AG09309 (cell line): ENCODE measurements at regions not wholly inside any gene's neighbourhood (a gene's known extent, or its start where the extent isn't known, plus 50 kb on each side); places are given as distances from the start of the nearest gene placed in this dataset.

Source experiments
- DNase-seq: peaks from one replicate; pipeline ENCODE4 v3.0.0-alpha.2; 2010; ENCODE audit warnings: low read depth
- H3K4me3 ChIP-seq: 2 replicates; pipeline ENCODE4 v1.5.1; 2011; ENCODE audit warnings: mild to moderate bottlenecking, low read depth, low read length, moderate library complexity; ENCODE audit not compliant: control insufficient read depth
- CTCF ChIP-seq: IDR thresholded peaks from 2 replicates; pipeline ENCODE4 v1.5.1; 2011; ENCODE audit warnings: mild to moderate bottlenecking, low read depth, low read length, inconsistent platforms; ENCODE audit not compliant: insufficient read depth, control insufficient read depth; ENCODE audit errors: missing control alignments

- DNase-seq, result no peak
Measured at GRCh38 chr2:12057436-12058166, 311.2 kb downstream of the LPIN1 start.

GRCh38 chr2:12059616-12060441, 313.4 kb downstream of the LPIN1 start:
- TF ChIP-seq CTCF, result no peak
- no peak for DNase-seq
- H3K4me3 ChIP-seq, result no peak overlapping the region

More at GRCh38 chr2:12057436-12058166, 311.2 kb downstream of the LPIN1 start:
- no peak for TF ChIP-seq CTCF
- H3K4me3 ChIP-seq, result no peak overlapping the region

- H3K4me3 ChIP-seq, result no peak overlapping the region
- DNase-seq, result no peak
- TF ChIP-seq CTCF, result no peak
Measured at GRCh38 chr2:12060886-12061285, 314.5 kb downstream of the LPIN1 start.

GRCh38 chr2:12061286-12062052, 315.0 kb downstream of the LPIN1 start:
- DNase-seq, result no peak
- H3K4me3 ChIP-seq, result no peak overlapping the region

GRCh38 chr2:12062053-12062395, 315.6 kb downstream of the LPIN1 start:
- no peak for DNase-seq
- no peak for TF ChIP-seq CTCF
- no peak overlapping the region for H3K4me3 ChIP-seq

More at GRCh38 chr2:12061286-12062052, 315.0 kb downstream of the LPIN1 start:
- no peak for TF ChIP-seq CTCF

GRCh38 chr2:12063210-12063609, 316.8 kb downstream of the LPIN1 start:
- TF ChIP-seq CTCF, result no peak
- no peak overlapping the region for H3K4me3 ChIP-seq
- DNase-seq, result no peak
